G401 (cell line): ENCODE measurements at regions not wholly inside any gene's neighbourhood (a gene's known extent, or its start where the extent isn't known, plus 50 kb on each side); places are given as distances from the start of the nearest gene placed in this dataset.

Experiments used
- DNase-seq: peaks from one replicate; pipeline ENCODE4 v3.0.0-alpha.2; 2015; ENCODE audit warnings: low spot score
- in situ Hi-C: cut with HindIII; loops from 2 replicates; pipeline ENCODE4 v1.10.0; 2016; ENCODE audit warnings: low sequenced_read_pairs, mixed read lengths

DNA sequence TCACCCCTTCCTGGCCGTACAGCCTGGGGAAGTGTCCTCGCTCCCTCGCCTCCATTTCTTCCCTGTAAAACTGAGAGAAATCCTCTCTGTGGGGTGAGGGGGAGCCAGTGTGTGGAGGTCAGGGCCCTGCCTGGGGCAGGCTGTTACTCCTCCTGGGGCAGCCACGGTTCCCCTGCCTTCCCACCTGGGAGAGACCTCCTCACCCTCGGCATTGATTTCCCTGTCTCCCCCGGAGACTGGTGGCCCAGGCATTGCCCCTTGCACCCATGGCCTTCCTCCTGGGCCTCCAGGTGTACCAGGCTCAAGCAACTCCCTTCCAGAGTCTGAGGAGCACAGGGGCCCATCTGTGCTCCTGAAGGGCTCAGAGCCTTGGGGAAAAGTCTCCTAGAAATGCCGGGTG, 75.6 kb upstream of the RNU6ATAC start:
- DNase-seq, result no peak
- in situ Hi-C loops, result no loop called here

DNA sequence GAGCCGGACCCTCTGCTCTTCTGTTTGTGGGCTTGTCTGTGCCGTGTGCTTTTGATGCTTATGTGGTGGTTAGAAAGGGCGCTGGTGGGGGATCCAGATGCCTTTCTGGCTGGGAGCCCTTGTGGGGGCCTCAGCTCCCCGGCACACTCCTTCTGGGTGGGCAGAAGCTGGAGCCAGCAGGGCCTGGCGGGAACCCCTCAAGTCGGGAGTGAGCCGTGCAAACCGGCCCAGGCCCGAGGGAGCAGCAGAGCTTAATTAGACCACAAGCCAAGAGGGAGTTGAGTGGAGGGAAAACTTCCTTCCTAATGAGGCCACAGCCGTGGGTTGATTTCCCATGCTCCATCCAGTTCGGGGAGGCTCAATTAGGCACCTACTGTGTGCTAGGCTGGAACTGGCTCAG, 76.0 kb upstream of the RNU6ATAC start:
- in situ Hi-C loops, result no loop called here
- no peak for DNase-seq

DNA sequence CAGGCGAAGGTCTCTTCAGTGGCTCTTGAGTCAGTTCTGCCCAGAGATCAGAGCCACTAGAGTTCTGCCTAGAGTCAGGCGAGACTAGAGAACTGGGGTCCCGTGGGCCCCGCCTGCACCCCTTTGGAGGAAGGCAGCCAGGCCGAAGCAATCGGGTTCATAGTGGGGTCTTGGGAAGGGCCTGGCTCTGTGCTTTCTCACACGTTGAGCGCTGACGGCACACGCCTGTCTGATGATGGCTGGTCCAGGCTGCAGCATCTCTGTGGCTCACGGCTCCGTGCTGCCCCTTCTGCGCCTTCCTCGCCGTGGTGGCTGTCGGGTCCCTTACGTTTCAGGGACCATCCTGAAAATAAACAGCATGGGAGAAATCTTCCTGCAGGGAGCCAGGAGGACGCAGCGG, 78.3 kb upstream of the RNU6ATAC start:
- in situ Hi-C loops, result no loop called here
- DNase-seq, result no peak

DNA sequence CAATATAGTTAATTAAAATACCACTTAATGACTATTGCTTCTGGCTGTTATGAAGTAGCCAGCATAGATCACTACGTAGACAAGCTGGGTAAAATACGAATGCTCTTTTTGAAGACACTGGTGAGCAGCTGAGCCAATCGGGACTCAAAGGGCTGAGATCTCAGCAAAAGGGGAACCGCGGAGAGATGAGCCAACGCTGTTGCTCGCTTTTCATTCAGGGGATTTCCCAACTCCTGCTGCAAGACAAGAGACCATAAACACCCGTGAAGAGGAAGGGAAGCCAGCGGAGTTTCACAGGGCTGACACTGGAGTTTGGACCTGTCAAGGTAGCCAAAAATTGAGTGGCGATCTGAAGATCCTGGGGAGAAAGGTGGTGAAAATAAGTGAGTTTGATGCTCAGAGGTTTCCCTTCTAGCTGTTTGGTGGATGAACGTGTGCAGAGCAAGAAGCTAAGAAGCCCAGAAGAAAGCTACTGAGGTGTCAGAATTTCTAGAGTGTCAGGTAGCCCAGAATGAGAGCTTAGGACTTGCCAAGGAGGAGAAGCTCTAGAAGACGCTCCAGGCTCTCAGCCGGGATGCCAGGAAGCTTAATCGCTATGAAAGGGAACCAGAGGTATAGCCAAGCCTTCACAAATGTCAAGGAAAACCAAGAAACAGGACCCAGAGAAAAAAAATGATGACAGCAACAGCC, 79.6 kb upstream of the RNU6ATAC start:
- peak; percentile 15 for DNase-seq
- in situ Hi-C loops, result no loop called here

DNA sequence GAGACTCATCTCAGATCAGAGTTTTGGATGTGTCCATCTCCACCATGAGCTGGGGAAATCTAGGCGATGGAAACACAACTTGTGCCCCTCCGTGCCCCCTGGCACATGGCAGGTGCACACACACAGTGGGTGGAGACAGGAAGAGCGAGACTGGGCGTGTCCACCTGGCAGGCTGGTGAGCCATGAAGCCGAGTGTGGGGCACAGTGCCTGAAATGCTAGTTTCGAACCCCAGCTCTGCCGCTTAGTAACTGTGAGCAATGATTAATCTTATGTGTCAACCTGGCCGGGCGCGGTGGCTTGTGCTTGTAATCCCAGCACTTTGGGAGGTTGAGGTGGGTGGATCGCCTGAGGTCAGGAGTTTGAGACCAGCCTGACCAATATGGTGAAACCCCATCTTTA, 80.8 kb upstream of the RNU6ATAC start:
- in situ Hi-C loops, result no loop called here
- DNase-seq, result no peak

DNA sequence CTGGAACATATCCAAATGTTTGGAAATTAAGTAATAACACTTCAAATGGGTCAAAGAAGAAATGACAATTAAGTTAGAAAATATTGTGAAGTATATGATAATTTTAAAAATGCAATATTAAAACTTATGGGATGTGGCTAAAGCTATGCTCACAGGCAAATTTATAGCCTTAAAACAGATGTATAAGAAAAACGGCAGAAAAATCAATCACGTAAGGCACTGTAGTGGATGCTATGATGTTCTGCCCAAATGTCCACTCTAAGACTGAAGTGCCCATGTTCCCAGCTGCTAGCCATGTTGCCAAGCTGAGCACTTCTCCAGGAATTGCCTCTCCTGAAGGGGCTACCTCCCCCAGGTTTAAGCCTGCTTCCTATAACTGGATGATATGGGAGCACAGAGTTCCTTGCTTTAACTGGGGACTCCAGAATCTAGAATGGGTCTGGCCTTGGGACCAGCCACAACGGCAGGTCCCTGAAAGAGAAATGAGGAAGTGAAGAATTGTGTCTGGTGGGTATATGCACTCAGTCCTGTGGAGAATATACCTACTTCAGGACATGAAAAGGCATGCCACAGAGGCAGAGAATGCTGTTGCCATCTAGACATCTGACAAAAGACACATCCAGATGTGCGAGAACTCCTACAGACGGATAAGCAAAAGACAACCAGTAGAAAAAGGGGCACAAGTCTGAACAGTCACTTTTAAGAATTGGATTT, 78.2 kb upstream of the RXRA start:
- in situ Hi-C loops, result no loop called here
- no peak for DNase-seq

DNA sequence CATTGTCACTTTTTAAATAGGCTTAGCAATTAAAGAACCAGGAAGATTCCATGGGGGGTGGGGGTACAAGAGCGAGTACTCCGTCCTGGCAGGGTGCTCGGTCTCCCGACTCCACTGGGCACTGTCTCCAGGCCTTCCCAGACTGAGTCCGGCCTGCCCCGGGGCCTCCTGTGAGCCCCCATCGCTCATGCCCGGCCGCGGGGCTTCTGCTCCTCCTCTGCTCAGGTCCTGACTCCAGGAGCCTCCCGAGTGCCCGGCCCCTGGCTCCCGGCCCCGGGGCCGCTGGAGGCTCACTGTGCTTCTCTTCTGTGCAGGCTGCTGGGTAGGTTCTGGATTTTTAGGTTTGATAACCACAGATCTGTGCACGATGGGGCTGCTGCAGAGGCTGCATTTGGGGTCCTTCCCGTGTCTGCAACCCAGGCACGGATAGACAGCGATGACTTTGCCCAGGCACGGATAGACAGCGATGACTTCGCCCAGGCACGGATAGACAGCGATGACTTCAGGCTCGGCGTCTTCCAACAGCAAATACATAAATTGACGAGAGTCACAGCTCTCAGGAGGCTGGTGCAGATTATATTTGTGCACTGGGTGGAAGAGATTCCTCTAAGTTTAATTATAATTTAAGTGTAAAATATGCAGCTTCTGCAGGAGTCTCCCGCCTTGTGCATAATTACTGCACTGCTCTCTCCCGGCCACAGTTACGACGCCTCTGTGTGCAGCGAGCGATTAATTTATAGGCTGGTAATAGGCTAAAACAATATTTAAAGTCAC, 74.8 kb upstream of the RXRA start:
- in situ Hi-C loops, result no loop called here
- no peak for DNase-seq

DNA sequence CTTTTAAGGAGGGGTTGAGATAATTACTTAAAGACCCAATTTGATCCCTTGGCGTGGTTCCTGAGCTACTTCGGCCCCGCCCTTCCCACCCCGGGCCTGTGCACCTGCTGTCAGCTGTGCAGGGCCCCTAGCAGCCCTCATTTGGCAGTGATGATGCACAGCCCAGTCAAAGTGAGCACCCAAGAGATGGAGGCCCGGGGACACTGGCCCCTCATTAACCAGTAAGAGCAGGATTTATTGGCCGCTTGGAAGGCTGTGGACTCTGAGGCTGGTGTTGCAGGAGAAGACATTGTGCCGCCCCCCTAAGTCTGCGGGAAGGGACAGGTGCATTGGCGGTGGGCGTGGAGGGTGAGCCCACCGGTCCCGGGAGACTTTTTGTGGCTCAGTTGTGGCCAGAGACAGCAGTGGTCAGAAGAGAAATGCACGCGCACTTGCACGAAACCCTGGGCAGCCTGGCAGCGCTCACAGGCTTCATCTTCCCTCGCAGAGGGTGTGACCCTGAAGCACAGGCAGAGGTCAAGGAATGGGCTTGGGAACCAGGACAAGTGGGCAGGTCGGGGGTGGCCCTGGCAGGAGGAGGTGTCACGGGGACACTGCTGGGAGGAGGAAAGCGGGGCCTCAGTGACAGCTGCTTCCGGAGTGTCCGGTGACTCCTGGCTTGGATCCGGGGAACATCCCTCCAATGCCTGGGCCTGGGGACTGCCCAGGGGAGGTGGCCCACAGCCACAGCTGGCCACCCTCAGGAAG, 74.0 kb upstream of the RXRA start:
- no peak for DNase-seq
- in situ Hi-C loops, result no loop called here

DNA sequence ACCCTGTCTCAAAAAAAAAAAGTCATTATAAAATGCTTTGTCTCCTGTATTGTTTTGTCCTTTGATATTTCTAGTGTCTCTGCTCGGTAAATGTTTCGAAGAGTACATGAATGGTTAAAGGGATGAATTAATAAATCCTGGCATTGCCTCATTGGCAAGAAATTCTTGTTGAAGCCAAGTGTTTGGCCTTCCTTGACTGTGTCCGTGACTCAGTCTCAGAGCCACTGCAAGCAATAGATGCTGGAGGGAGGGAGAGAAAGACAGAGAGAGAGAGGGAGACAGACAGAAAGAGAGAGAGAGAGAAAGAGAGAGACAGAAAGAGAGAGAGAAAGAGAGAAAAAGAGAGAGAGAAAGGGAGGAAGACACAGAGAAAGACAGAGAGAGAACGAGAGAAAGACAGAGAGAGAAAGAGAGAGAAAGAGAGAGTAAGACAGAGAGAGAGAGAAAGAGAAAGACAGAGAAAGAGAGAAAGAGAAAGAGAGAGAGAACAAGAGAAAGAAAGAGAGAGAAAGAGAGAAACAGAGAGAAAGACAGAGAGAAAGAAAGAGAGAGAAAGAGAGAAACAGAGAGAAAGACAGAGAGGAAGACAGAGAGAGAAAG, 72.5 kb upstream of the RXRA start:
- in situ Hi-C loops, result no loop called here

DNA sequence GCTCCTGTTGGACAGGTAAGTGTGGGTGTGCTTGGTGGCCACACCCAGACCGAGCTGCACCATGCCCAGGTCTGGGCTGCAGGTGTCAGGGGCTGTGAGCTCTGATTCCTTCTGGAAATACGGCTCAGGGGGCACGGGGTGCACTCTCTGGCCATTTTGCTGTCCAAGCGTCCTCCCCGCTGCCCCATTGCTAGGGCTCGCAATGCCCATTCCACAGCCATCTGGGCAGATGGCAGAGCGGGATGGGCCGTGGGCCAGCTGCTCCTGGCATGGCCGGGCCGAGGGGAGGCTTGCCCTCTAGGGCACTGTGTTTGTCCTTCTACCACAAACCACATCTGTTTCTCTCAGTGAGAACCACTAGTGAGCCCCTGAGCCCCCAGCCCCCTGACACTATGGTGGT, 67.9 kb upstream of the RXRA start:
- DNase-seq, result peak; percentile 58
- in situ Hi-C loops, result no loop called here

More for the DNA sequence above, 72.5 kb upstream of the RXRA start:
- no peak for DNase-seq

DNA sequence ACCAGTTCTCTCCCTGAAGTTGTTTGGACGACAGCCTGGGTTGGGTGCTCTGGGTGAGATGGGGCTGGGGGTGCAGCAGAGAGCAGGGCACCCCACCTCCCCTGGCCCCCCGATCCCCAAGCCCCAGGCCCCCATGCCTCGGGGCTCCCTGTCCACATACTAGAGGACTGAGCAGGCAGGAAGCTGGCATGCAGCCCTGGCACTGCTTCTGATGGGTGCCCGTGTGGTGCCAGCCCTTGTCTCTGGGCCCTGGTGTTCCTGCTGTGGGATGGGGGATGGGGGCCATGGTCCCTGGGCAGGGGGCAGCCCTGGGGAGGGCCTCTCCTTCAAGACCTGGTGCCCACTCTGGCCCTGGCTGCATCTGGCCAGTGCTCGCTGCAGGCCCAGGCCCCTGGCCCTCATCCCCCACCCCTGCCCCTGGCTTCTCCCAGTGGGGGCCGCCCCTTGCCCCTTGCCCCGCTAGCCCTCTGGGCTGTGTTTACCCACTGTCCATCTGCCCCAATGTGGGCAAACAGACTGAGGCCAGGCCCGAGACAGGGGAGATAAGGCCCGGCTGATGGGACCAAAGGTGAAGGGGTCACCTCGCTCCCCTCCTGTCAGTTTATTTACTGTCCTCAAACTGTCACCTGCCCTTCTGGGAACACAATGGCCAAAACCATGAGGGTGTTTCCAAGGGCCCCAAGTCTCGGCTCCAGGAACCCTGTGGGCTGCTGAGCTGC, 67.3 kb upstream of the RXRA start:
- in situ Hi-C loops, result no loop called here
- peak; percentile 26 for DNase-seq

DNA sequence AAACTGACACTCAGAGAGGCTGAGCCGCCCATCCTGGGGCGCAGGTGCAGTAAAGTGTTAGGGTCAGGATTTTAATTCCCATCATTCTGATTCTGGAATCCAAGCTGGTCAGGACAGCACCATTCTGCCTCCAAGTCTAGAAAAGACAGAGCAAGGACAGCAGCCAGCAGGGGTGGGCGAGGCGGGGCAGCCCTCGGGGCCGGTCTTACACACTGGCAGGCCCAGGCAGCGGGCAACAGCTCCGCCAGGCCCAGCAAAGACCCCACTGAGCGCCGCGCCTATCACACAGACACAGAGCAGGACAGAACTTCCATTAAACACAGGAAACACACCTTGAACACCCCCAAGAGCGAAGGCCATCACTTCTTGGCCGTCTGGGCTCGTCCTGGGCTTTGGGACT, 66.5 kb upstream of the RXRA start:
- in situ Hi-C loops, result loop anchor here (5.0 kb wide), 1 partner anchor 58 kb away; no protein-coding TSS in a partner anchor
- no peak for DNase-seq

DNA sequence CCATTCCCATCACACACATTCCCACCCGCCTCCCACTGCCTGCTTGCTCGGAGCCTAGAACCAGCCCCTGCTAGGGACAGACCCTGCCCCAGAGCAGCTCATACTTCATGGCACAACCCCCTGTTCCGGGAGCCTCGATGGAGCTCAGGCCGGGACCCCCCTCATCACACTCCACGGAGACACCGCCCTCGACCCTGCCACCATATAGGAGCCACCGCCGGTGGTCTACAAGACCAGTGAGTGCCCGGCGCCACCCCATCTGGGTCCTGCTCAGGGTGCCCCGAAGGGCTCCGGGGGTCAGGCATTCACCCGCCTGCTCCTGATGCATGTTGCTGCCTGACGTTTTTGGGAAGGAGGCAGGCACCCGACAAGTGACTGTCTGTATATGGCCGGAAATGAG, 65.5 kb upstream of the RXRA start:
- DNase-seq, result no peak
- in situ Hi-C loops, result loop anchor here (5.0 kb wide), 1 partner anchor 56 kb away; no protein-coding TSS in a partner anchor

DNA sequence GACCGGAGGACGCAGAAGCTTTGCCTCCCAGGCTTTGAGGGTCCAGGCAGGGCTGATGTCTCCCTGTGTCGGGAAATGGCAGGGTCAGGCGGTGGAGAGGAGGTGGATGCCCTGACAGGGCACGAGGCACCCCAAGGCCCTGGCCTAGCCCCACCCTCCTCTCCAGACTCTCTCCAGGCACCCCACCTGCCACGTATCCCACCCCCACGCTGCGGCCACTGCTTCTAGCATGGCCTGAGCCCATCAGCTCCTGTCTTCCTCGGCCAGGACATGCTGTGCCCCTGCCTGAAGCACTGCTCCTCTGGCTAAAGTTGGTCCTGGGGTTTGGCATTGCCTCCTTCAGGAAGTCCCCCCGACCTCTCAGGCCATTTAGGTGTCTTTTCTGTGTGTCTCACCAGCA, 64.2 kb upstream of the RXRA start:
- in situ Hi-C loops, result loop anchor here (5.0 kb wide), 1 partner anchor 55 kb away; no protein-coding TSS in a partner anchor
- no peak for DNase-seq

DNA sequence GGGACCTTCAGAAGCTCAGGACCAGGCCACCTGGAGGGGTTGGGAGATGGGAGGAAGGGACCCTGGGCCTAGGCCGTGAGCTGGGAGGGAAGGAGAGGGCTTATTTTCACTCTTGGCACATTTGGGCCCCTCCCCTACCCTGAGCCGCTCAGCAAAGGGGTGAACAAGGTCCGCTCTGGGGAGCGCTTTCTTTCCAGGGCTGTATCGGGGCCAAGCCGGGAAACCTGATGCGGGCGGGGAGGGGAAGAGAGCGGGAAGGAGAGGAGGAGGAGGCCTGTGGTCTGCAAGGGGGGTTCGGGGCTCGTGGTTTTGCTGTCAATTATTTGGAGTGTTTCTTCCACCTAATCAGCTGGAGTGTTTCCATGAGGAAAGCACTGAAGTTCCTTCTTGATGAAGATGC, 62.7 kb upstream of the RXRA start:
- in situ Hi-C loops, result loop anchor here (5.0 kb wide), 1 partner anchor 54 kb away; no protein-coding TSS in a partner anchor
- no peak for DNase-seq

DNA sequence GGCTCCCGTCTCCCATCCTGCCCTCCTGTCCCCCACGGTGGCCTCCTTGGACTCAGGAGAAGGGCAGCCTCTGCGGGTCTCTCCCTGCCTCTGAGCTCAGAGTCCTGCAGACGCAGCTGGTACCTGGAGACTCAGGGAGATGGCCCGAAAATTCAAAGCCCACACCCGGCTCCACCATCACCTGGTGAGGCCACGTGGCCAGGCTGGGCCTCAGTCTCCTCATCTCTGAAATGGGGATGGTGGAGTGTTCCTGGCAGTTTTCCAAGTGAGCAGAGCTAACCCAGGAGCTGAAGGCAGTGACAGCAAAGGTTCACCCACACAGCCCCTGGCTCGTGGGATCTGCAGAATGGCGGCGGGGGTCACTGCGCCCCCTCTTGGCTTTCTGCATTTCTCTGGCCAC, 62.1 kb upstream of the RXRA start:
- in situ Hi-C loops, result loop anchor here (5.0 kb wide), 1 partner anchor 53 kb away; no protein-coding TSS in a partner anchor

DNA sequence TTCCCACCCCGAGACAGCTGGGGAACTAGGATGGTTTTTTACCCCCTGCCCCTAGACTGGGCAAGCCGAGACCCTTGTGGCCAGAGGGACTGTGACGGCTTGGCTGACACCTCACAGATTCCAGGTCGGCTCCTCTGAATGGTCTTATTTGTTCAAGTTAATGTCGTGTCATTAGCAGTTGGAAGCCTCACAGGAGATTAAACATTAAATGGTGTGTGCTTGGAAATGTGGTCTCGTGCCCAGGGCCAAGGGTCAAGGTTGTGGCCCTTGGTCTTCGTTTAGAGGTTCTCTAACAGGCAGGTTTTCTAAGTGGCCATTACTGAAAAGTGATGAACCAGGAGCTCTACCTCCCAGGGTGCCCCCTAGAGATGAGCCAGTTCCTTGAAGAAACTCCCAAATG, 61.2 kb upstream of the RXRA start:
- DNase-seq, result no peak
- in situ Hi-C loops, result no loop called here

More for the DNA sequence above, 62.1 kb upstream of the RXRA start:
- DNase-seq, result no peak

DNA sequence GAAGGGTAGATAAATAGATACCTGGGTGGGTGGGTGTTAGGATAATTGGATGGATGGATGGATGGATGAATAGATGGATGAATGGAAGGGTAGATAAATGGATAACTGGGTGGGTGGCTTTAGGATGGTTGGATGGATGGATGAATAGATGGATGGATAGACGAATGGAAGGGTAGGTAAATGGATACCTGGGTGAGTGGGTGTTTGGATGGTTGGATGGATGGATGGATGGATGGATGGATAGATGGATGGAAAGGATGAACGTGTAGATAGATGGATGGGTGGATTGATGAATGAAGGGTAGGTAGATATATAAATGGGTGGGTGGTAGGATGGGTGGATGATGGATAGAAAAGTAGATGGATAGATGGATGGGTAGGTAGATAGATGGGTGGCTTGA, 59.8 kb upstream of the RXRA start:
- no peak for DNase-seq
- in situ Hi-C loops, result no loop called here
